ENCODE measurements at regions not wholly inside any gene's neighbourhood (a gene's known extent, or its start where the extent isn't known, plus 50 kb on each side); places are given as distances from the start of the nearest gene placed in this dataset.

DNA sequence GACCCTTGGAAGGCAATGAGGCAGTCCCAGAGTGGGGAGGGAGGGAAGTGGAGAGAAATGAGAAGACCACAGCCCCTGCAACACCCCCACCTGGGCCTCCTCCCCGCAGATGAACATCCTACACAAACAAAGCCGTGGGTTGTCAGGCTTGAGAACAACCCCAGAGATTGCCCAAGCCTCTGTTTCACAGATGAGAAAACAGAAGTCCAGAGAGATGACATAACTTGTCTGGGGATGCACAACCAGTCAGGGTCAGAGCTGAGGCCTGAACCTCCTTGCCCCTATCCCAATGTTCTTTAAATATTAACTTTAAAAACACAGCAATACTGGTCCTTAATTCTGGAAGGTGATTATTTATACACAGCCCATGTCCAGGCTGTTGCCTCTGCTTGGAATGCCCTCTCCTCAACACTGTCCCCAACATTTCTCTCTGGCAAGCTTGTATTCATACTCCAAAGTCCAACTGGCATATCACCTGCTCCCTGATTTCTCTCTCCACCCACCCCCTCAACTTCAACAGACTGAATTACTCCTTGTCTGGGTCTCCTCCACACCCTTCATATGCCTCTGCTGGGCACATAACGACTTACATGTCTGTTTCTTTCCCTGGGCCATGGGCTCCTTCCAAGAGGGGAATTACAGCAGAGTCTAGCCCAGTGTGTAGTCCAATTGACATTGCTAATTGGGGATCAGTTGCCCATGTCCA lies 135.5 kb upstream of the LRFN2 start:
- DNase-seq (ENCODE audit: low spot score) = no peak
- FAIRE-seq = no peak

DNA sequence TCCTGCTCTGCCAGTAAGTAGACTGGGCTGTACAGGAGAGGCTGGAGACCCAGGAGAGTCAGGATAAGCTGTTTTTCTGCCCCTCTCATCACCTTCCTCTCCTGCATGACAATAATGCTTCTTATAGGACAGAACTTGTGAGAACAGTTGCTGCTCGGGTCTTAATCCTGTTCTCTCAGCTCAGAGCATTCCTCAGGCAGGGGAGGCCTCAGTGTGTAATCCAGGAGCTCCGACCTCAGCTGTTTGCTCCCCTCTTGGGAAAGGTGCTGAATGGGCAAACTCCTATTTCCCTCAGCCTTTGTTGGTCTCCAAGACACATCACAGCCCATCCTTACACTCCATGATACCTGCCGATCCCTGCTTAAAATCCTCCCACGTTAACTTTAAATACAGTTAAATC lies 134.9 kb upstream of the LRFN2 start:
- DNase-seq (ENCODE audit: low spot score) (no peak), FAIRE-seq (no peak)

- no peak for FAIRE-seq
- no peak for DNase-seq (ENCODE audit: low spot score)
These were observed 134.2 kb upstream of the LRFN2 start for GRCh38 chr6:40721271-40721952.

GRCh38 chr6:40720375-40720748 lies 133.2 kb upstream of the LRFN2 start:
- DNase-seq (ENCODE audit: low spot score) (no peak), FAIRE-seq (no peak)

DNA sequence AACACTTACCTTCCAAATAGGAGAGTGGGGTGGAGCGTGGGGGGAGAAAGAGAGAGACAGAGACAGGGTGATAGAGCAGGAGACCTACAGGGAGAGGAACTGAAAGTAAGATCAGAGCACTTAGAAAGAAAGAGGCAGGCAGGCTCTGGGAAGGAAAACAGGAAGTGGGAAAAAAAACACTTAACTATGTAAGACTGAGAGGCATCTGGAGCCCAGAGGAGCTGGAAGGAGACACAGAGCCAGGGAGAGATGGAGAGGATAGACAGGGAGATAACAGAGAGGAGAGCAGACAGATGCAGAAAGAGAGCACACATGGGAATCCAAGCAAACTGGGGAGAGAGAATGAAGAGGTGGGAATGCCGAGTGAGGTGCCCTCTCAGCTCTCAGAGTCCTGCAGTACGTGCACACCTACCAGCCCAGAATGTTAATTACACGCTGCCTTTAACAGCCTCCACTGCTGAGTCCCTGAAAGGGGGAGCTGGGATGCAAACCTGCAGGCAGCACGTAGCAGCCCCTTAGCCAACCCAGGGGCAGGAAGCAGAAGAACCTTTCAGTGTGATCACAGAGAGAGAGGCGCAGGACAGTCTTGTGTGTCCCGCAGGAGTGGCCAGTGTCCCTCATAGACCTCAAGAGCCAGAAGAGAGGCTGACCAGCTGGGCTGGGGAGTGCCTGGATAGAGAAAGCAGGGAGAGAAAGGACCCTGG lies 132.7 kb upstream of the LRFN2 start:
- DNase-seq (ENCODE audit: low spot score) = no peak
- no peak for FAIRE-seq

- DNase-seq (ENCODE audit: low spot score) = no peak
- FAIRE-seq = no peak
These were observed 131.2 kb upstream of the LRFN2 start for GRCh38 chr6:40718401-40718800.

DNA sequence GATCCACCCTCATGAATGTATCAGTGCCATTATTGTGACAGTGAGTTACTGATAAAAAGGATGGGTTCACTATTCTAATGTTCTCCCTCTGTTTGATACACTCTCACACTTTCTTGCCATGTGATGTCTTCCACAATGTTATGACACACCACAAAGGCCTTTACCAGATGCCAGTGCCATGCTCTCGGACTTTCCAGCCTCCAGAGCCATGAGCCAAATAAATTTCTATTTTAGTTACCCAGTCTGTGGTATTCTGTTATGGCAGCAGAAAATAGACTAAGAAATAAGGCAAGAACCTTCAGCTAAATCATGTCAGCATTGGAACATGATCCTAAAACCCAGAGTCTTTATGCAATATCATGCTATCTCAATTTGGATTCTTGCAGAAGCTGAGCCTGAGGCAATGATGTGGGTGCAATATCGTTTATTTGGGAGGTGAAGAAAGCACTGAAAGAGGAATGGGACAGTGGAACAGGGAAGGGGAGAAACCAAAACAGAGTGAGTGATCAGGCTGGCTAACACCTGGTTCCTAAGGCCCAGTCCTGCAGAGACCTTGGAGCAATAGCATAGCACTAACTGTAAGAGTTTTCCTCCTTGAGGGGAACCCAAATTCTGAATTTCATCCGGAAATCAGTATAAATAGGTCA lies 130.4 kb upstream of the LRFN2 start:
- no peak for FAIRE-seq
- DNase-seq (ENCODE audit: low spot score) = no peak

DNA sequence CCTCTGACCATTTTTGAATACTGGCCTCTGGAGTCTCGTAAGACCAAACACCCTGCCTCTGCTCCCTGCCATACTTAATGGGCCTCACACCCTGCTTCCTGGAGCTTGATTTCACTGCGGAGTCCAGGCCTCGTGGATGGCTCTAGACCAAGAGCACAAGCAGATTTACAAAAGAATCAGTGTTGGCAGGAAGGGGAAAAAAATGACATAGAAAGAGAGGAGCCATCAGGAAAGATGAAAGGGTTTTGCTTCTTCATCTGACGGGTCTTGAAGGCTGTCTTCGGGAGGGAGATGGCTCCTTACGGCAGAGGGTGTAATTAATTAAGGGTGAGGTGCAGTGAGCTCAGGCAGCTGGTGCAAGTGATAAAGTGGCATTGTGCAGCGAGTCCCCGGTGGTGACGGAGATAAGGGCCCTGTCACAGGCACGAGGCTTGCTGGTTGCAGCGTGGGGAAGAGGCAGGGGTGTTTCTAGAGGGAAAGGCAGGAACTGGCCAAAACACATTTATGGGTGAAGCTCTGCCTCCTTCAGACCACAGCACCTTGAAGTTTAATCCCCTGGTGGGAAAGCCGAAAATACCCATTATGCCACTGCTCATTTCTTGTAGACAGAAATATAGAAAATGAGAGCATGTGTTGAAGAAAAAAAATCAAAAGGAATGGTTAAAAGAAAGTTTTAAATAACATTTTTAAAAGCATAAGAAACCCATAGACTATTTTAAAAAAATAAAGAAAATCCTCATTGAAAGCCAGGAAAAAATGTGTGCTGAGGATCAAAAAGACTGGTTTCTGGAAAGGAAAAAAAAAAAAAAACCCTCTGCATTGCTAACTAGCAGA lies 128.6 kb upstream of the LRFN2 start:
- FAIRE-seq (no peak), DNase-seq (ENCODE audit: low spot score) (no peak)

- FAIRE-seq (no peak), DNase-seq (ENCODE audit: low spot score) (no peak)
These were observed 127.7 kb upstream of the LRFN2 start for GRCh38 chr6:40714576-40715564.

DNA sequence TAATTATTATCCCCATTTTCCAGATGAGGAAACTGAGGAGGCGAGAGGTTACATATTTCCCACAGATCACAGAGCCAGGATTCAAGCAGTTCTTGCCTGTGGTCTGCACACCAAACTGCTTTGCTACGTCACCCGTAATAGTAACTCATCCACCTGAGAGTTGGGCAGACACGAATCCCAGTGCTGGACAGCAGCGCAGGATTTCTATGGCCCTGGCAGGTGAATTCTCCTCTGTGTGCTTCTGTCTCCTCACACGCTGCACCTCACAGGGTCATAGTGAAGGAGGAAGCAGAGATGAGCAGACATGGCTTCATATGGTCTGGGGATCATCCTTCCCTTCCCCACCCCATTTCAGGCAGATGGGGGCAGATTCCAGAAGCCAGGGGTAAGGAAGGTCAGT lies 127.0 kb upstream of the LRFN2 start:
- DNase-seq (ENCODE audit: low spot score) (no peak), FAIRE-seq (no peak)

DNA sequence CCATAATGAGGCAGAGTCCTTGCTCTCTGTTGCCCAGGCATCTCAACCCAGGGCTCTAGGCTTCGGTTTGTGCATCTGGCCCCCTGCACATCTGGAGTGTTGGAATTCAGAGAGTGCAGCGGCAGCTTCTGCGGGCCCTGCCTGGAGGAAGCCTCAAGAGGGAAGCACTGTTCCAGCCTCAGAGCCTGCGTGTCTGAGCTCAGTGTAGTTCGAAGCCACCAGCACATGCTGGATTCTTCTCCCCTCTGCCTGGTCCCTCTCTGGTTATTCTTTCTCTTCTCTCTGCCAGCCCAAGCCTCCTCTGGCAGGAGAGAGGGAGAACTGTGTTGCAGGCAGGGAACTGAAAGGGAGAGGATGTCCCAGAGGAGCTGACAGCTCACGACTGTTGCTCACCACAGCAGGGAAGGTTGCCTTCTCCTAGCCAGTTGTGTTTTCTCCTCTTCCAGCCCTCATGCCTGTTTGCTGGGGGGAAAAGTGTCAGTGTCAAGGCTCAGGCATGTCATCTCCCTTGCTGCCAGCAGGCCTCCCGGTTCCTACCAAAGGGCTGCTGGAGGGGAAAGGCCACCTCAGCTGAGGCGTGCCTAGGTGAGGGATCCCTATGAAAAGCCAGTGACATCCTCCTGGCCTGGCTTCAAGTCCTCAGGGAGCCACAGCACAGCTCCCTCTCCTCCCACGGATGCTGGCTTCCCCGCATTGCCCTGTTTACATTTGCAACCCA lies 126.0 kb upstream of the LRFN2 start:
- FAIRE-seq (no peak), DNase-seq (ENCODE audit: low spot score) (no peak)

GRCh38 chr6:40710626-40711330 lies 123.6 kb upstream of the LRFN2 start:
- FAIRE-seq (no peak), DNase-seq (ENCODE audit: low spot score) (no peak)

DNA sequence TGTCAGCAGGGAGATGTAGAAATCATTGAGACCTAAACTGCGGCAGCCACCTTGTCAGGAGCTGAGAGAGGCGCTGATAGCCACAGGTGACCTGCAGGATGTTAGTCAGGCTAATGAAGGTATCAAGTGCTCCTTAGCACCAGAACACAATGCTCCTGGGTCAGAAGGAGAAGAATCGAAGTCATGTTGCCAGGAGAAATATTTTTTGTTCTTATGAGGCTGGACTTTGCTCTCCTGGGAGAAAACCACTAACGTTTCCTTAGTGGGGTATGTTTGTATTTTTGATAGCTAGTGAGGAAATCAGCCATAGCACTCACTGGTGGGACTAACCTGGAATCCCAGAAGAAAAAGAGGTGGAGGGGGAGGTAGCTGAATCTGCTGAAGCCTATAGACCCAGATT lies 120.9 kb upstream of the LRFN2 start:
- DNase-seq (ENCODE audit: low spot score) (no peak), FAIRE-seq (no peak)

DNA sequence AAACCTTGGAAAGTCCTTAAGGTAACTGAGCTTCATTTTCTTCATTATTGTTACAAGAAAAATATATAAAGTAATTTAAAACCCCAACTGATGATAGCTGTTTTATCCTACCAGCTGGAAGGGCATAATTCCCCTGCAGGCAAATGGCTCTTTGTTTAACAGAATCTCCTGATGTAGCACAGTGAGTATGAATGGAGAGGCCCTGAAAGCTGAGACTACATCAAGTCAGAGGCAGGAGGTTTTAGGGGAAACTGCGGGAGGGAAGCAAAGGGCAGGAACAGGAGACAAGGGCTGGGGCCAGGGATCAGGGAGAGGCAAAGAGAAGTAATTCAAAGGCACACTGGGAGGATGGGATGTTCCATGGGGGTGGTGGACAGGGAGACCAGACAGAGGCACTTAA lies 119.0 kb upstream of the LRFN2 start:
- FAIRE-seq (no peak), DNase-seq (ENCODE audit: low spot score) (no peak)

- no peak for FAIRE-seq
- no peak for DNase-seq (ENCODE audit: low spot score)
These were observed 118.2 kb upstream of the LRFN2 start for GRCh38 chr6:40705354-40705753.

DNA sequence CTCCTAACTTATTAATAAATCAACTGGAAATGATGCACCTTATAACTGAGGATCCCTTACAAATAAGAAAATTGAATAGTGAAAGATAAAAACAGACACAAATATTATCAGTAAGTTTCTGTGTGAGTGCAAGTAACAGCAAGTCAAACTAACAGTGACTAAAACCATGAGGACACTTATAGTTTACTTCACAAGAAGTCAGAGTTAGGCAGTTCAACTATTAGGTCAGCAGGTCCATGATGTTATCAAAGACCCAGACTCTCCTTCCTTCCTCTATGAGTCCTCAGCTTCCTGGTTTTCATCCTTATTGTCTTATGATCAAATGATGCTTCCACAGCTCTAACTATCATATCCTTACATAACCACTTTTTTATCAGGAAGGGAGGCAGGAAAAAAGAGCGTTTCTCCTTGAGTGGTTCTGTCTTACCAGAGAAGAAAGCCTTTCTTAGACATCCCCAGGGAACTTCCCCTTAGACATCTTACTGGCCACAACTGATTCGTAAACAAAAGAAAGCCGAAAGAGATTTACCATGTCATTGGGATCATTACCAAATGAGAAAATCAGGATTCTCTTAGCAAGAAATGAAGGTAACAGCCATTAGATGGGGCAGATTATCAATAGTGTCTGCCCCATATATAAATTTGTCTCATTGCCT lies 114.3 kb upstream of the LRFN2 start:
- FAIRE-seq (no peak), DNase-seq (ENCODE audit: low spot score) (no peak)

DNA sequence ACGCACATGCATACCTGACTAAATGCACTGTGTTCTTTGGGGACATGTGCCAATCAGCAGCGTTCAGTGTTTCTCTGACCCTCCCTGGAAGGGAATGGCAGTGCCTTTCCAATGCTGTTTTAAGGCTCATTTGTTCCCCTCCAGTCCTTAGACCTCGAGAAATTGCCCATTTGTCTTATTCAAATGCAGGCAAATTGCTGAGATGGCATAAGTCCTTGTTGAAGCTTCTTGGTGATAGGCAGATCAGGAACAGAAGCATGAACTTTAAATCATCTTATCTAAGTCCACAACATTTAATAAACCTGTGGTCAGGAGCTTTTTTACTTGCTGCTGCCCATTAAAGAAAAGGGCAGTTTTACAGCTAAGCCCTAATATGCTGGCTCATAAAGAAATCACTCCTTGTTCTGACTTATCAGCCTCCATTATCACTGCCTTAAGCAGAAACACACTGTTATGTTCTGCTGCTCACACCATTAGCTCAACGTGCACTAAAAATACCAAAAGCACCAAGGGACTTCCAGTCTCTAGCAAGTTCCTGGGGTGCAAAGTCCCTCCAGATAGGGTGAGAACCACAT lies 112.9 kb upstream of the LRFN2 start:
- no peak for DNase-seq (ENCODE audit: low spot score)
- FAIRE-seq = no peak

All from RCC 7860 (cell line).